Cardiac fibroblast (primary cell): ENCODE measurements at regions not wholly inside any gene's neighbourhood (a gene's known extent, or its start where the extent isn't known, plus 50 kb on each side); places are given as distances from the start of the nearest gene placed in this dataset.

Source experiments
- DNase-seq, 2 donors: peaks; one replicate each; pipeline versions ENCODE4 v3.0.0 to v3.0.0-alpha.2; 2010; ENCODE audit warnings: low read depth in 2 of 2
- H3K4me3 ChIP-seq, 2 donors: replicated peaks in 1 of 2; 1 replicate in 1 of 2; 2 replicates in 1 of 2; pipeline ENCODE4 v1.5.1; 2011; ENCODE audit warnings: low read depth in 2 of 2, low read length in 2 of 2, mild to moderate bottlenecking in 2 of 2, moderate library complexity in 1 of 2
- CTCF ChIP-seq: IDR thresholded peaks from one replicate; pipeline ENCODE4 v1.5.1; 2011; ENCODE audit warnings: low read depth, mild to moderate bottlenecking, low read length, inconsistent platforms

- no peak for TF ChIP-seq CTCF
- DNase-seq, result no peak
Measured at GRCh38 chr7:26511866-26512265, 220.2 kb downstream of the SNX10 start.

GRCh38 chr7:26512737-26513136 is 221.1 kb downstream of the SNX10 start:
- no peak for TF ChIP-seq CTCF
- DNase-seq, result no peak
- H3K4me3 ChIP-seq, result no peak overlapping the region

More at GRCh38 chr7:26511866-26512265, 220.2 kb downstream of the SNX10 start:
- no peak overlapping the region for H3K4me3 ChIP-seq

GRCh38 chr7:26513948-26514347 is 222.3 kb downstream of the SNX10 start:
- no peak for TF ChIP-seq CTCF
- no peak for DNase-seq

GRCh38 chr7:26514633-26515032 is 223.0 kb downstream of the SNX10 start:
- no peak for TF ChIP-seq CTCF
- no peak overlapping the region for H3K4me3 ChIP-seq
- no peak for DNase-seq

More at GRCh38 chr7:26513948-26514347, 222.3 kb downstream of the SNX10 start:
- H3K4me3 ChIP-seq, result no peak overlapping the region

GRCh38 chr7:26515314-26515842 is 223.7 kb downstream of the SNX10 start:
- no peak for TF ChIP-seq CTCF
- no peak overlapping the region for H3K4me3 ChIP-seq
- DNase-seq, result no peak

GRCh38 chr7:26520483-26520882 is 228.8 kb downstream of the SNX10 start:
- no peak overlapping the region for H3K4me3 ChIP-seq
- no peak for TF ChIP-seq CTCF
- DNase-seq, result no peak

GRCh38 chr7:26522633-26523032 is 231.0 kb downstream of the SNX10 start:
- TF ChIP-seq CTCF, result no peak
- H3K4me3 ChIP-seq, result no peak overlapping the region
- DNase-seq, result no peak
